Smooth muscle cell (in vitro differentiated cells): ENCODE measurements at regions not wholly inside any gene's neighbourhood (a gene's known extent, or its start where the extent isn't known, plus 50 kb on each side); places are given as distances from the start of the nearest gene placed in this dataset.

Experiments
- DNase-seq: peaks from one replicate; lab custom pipeline; 2025; ENCODE audit not compliant: unreplicated experiment; lab: John Stamatoyannopoulos, UW
- H2AFZ ChIP-seq: fragments of 200-600 bp; sonication (generic); 2 replicates; pipeline ENCODE4 v1.6.0; 2016; ENCODE audit warnings: antibody characterized with exemption, low read depth, mild to moderate bottlenecking
- H3F3A ChIP-seq: fragments of 200-600 bp; sonication (generic); 2 replicates; pipeline ENCODE4 v1.6.0; 2017; ENCODE audit warnings: antibody characterized with exemption, low read depth
- H3K27ac ChIP-seq: fragments of 200-600 bp; sonication (generic); 2 replicates; pipeline ENCODE4 v1.5.1; 2016; ENCODE audit warnings: low read depth, mild to moderate bottlenecking
- H3K27me3 ChIP-seq: fragments of 200-600 bp; sonication (generic); 2 replicates; pipeline ENCODE4 v1.6.1; 2016; ENCODE audit warnings: low read depth, mild to moderate bottlenecking
- H3K36me3 ChIP-seq: fragments of 200-600 bp; sonication (generic); 2 replicates; pipeline ENCODE4 v1.5.1; 2016; ENCODE audit warnings: low read depth
- H3K4me1 ChIP-seq: fragments of 200-600 bp; sonication (generic); 2 replicates; pipeline ENCODE4 v1.5.1; 2016; ENCODE audit warnings: low read depth
- H3K4me2 ChIP-seq: fragments of 200-600 bp; sonication (generic); 2 replicates; pipeline ENCODE4 v1.6.0; 2016; ENCODE audit warnings: mild to moderate bottlenecking
- H3K4me3 ChIP-seq: fragments of 200-600 bp; sonication (generic); 2 replicates; pipeline ENCODE4 v1.5.1; 2016; ENCODE audit warnings: mild to moderate bottlenecking
- H3K79me2 ChIP-seq: fragments of 200-600 bp; sonication (generic); 2 replicates; pipeline ENCODE4 v1.6.0; 2016; ENCODE audit warnings: low read depth, mild to moderate bottlenecking
- H3K9ac ChIP-seq: fragments of 200-600 bp; sonication (generic); 2 replicates; pipeline ENCODE4 v1.6.0; 2016; ENCODE audit warnings: low read depth
- H3K9me3 ChIP-seq: fragments of 200-600 bp; sonication (generic); replicated peaks from 2 replicates; pipeline ENCODE4 v1.5.1; 2016; ENCODE audit warnings: low read depth
- H4K20me1 ChIP-seq: fragments of 200-600 bp; sonication (generic); 2 replicates; pipeline ENCODE4 v1.6.0; 2016; ENCODE audit warnings: low read depth
- CTCF ChIP-seq: fragments of 200-600 bp; sonication (generic); IDR thresholded peaks from 2 replicates; pipeline ENCODE4 v1.5.1; 2017; ENCODE audit warnings: borderline replicate concordance, mild to moderate bottlenecking, antibody characterized with exemption; ENCODE audit not compliant: insufficient read depth, poor library complexity, severe bottlenecking
- WGBS: methylation state at CpG from one replicate; pipeline ENCODE4 v1.1.7; 2016; ENCODE audit warnings: low lambda C conversion rate; 5-methylcytosine and 5-hydroxymethylcytosine counted together

- H2AFZ ChIP-seq = peak overlapping the region; percentile 10
- no peaks in the 10 kb centered on the region for H3K79me2 ChIP-seq
- H3K36me3 ChIP-seq = no peaks in the 10 kb centered on the region
- no peaks in the 10 kb centered on the region for H3K27me3 ChIP-seq
- H3K27ac ChIP-seq = no peak overlapping the region
- H3K4me3 ChIP-seq = no peak overlapping the region
- H3K9ac ChIP-seq = no peak overlapping the region
- TF ChIP-seq CTCF = no peak
- WGBS = 16% methylated on average over 2 of the region's 2 CpGs
- H3K9me3 ChIP-seq = no peaks in the 10 kb centered on the region
- H3K4me2 ChIP-seq = peak overlapping the region; percentile 12
- no peak for DNase-seq
- peaks cover 2% of the 10 kb centered on the region for H3K4me1 ChIP-seq
- no peaks in the 10 kb centered on the region for H4K20me1 ChIP-seq
- no peaks in the 10 kb centered on the region for H3F3A ChIP-seq
These were observed 490.4 kb upstream of the FANCL start for GRCh38 chr2:58731488-58731869.

GRCh38 chr2:58730764-58731487 lies 489.8 kb upstream of the FANCL start:
- H3K4me1 ChIP-seq = peaks cover 2% of the 10 kb centered on the region
- DNase-seq = no peak
- H3K9ac ChIP-seq = no peak overlapping the region
- H3K36me3 ChIP-seq = no peaks in the 10 kb centered on the region
- no peaks in the 10 kb centered on the region for H4K20me1 ChIP-seq
- TF ChIP-seq CTCF = no peak
- 67% methylated on average over 5 of the region's 5 CpGs for WGBS
- no peaks in the 10 kb centered on the region for H3K27me3 ChIP-seq
- no peaks in the 10 kb centered on the region for H3K9me3 ChIP-seq
- H3K79me2 ChIP-seq = no peaks in the 10 kb centered on the region
- H3K4me3 ChIP-seq = no peak overlapping the region
- no peak overlapping the region for H3K27ac ChIP-seq
- H2AFZ ChIP-seq = peak overlapping the region; percentile 10
- peak overlapping the region; percentile 12 for H3K4me2 ChIP-seq
- no peaks in the 10 kb centered on the region for H3F3A ChIP-seq

GRCh38 chr2:58727981-58728656 lies 487.0 kb upstream of the FANCL start:
- H3K36me3 ChIP-seq = no peaks in the 10 kb centered on the region
- 92% methylated on average over 2 of the region's 2 CpGs for WGBS
- H3K27ac ChIP-seq = no peak overlapping the region
- H3K9me3 ChIP-seq = no peaks in the 10 kb centered on the region
- H4K20me1 ChIP-seq = no peaks in the 10 kb centered on the region
- H3K4me2 ChIP-seq = no peak overlapping the region
- H3K79me2 ChIP-seq = no peaks in the 10 kb centered on the region
- H3K4me3 ChIP-seq = no peak overlapping the region
- H3K9ac ChIP-seq = no peak overlapping the region
- H3K27me3 ChIP-seq = no peaks in the 10 kb centered on the region
- H3K4me1 ChIP-seq = peaks cover 2% of the 10 kb centered on the region
- TF ChIP-seq CTCF = no peak
- no peak for DNase-seq
- no peaks in the 10 kb centered on the region for H3F3A ChIP-seq
- no peak overlapping the region for H2AFZ ChIP-seq
